ENCODE measurements at regions not wholly inside any gene's neighbourhood (a gene's known extent, or its start where the extent isn't known, plus 50 kb on each side); places are given as distances from the start of the nearest gene placed in this dataset.

DNA sequence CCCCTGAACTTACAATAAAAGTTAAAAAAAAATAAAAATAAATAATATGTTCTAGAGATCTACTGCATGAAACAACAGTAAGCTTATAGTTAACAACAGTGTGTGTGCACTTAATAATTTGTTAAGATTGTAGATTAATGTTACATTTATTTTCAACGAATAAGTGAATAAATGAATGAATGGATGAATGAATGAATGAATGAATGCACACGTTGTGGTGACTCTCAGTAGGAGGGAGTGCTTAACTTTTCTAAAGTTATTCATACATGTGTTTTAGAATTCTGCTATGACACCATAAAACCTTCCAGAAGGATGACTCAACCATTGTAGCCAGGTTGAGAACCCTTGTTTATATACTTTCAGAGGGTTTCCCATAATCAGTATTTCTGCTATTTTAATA, 1269.4 kb upstream of the CDH6 start (continued):
- TF ChIP-seq, protein P1, sequence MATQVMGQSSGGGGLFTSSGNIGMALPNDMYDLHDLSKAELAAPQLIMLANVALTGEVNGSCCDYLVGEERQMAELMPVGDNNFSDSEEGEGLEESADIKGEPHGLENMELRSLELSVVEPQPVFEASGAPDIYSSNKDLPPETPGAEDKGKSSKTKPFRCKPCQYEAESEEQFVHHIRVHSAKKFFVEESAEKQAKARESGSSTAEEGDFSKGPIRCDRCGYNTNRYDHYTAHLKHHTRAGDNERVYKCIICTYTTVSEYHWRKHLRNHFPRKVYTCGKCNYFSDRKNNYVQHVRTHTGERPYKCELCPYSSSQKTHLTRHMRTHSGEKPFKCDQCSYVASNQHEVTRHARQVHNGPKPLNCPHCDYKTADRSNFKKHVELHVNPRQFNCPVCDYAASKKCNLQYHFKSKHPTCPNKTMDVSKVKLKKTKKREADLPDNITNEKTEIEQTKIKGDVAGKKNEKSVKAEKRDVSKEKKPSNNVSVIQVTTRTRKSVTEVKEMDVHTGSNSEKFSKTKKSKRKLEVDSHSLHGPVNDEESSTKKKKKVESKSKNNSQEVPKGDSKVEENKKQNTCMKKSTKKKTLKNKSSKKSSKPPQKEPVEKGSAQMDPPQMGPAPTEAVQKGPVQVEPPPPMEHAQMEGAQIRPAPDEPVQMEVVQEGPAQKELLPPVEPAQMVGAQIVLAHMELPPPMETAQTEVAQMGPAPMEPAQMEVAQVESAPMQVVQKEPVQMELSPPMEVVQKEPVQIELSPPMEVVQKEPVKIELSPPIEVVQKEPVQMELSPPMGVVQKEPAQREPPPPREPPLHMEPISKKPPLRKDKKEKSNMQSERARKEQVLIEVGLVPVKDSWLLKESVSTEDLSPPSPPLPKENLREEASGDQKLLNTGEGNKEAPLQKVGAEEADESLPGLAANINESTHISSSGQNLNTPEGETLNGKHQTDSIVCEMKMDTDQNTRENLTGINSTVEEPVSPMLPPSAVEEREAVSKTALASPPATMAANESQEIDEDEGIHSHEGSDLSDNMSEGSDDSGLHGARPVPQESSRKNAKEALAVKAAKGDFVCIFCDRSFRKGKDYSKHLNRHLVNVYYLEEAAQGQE (IDR thresholded peaks at IDR 0.05; ENCODE audit: unreplicated experiment) = no peak
- TF ChIP-seq EZH2phosphoT487 (IDR thresholded peaks at IDR 0.05; ENCODE audit: unreplicated experiment) = no peak
- TF ChIP-seq, protein P2, sequence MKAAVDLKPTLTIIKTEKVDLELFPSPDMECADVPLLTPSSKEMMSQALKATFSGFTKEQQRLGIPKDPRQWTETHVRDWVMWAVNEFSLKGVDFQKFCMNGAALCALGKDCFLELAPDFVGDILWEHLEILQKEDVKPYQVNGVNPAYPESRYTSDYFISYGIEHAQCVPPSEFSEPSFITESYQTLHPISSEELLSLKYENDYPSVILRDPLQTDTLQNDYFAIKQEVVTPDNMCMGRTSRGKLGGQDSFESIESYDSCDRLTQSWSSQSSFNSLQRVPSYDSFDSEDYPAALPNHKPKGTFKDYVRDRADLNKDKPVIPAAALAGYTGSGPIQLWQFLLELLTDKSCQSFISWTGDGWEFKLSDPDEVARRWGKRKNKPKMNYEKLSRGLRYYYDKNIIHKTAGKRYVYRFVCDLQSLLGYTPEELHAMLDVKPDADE (IDR thresholded peaks at IDR 0.05) = no peak

DNA sequence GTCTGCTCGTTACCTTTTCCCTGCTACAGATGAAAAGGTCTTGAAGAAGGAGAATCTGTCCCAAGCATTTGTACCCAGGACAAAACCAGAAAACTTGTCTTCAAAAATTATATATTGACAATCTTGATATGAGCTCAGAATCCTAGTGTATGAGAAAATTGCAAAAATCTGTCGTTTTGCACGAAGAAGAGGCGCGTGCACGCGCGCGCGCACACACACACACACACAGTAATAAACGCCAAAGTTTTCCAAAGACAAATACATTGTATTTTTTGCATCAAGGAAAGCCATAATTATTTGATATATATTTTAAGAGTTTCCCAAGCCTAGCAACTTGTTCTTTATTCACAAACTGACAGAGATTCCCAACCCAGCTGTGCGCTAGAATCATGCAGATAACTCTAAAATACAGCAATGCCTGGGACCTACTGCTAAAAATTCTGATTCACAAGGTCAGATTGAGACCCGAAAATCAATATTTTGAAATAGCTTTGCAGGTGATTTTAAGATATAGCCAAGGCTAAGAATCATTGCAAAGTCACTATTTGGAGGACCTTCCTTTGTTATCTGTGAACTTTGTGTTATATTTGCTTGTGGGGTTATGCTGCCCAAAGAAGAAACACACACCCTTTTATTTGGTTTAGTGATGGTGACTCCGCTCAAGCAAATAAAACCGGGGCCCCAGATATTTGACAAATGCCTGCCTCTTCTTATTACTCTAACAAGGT, 1287.7 kb upstream of the CDH6 start:
- Histone ChIP-seq H3F3A (replicated peaks; ENCODE audit: low read depth) (no peaks in the 10 kb centered on the region), H3K4me2 (no peak overlapping the region), H3K4me1 (ENCODE audit: insufficient read depth) (no peaks in the 10 kb centered on the region), H3K9me2 (ENCODE audit: insufficient read depth) (no peaks in the 10 kb centered on the region; the same call in 1 of the 2 replicates), H3K4me3 (no peak overlapping the region), H3K27ac (ENCODE audit: low read depth) (no peak overlapping the region), H3K79me2 (replicated peaks; ENCODE audit: insufficient read depth) (no peaks in the 10 kb centered on the region), H2AFZ (peak overlapping the region; percentile 38; the same call in 1 of the 2 replicates), H3K27me3 (ENCODE audit: insufficient read depth) (no peaks in the 10 kb centered on the region), H3K36me3 (ENCODE audit: insufficient read depth) (no peaks in the 10 kb centered on the region), H4K20me1 (replicated peaks; ENCODE audit: insufficient read depth) (no peaks in the 10 kb centered on the region)
- H3K9me3 Mint-ChIP-seq = peaks cover 5% of the 10 kb centered on the region; the same call in 1 of the 3 replicates
- no peaks in the 10 kb centered on the region for H3K27me3 Mint-ChIP-seq (ENCODE audit: insufficient read depth, low read depth, poor library complexity)
- no peak overlapping the region for H3K4me3 Mint-ChIP-seq
- H3K36me3 Mint-ChIP-seq (ENCODE audit: low read depth) = no peaks in the 10 kb centered on the region; the same call in 2 of the 3 replicates
- H3K4me1 Mint-ChIP-seq = no peaks in the 10 kb centered on the region
- no peak for ATAC-seq
- no peak for DNase-seq (ENCODE audit: low spot score)
- no peak overlapping the region for H3K27ac Mint-ChIP-seq
- no peak for TF ChIP-seq EZH2phosphoT487 (IDR thresholded peaks at IDR 0.05; ENCODE audit: unreplicated experiment)
- TF ChIP-seq, protein P1 (IDR thresholded peaks at IDR 0.05; ENCODE audit: unreplicated experiment) = no peak
- no peak for TF ChIP-seq EZH2 (IDR thresholded peaks at IDR 0.05; ENCODE audit: low read depth, unreplicated experiment)
- no peak for TF ChIP-seq CREB1 (CRISPR knock-in tag; IDR thresholded peaks at IDR 0.05; ENCODE audit: low read depth)
- TF ChIP-seq STAT1 (IDR thresholded peaks at IDR 0.05; ENCODE audit: unreplicated experiment) = no peak
- TF ChIP-seq NANOG (IDR thresholded peaks at IDR 0.05; ENCODE audit: borderline replicate concordance) = no peak
- TF ChIP-seq, protein P3, sequence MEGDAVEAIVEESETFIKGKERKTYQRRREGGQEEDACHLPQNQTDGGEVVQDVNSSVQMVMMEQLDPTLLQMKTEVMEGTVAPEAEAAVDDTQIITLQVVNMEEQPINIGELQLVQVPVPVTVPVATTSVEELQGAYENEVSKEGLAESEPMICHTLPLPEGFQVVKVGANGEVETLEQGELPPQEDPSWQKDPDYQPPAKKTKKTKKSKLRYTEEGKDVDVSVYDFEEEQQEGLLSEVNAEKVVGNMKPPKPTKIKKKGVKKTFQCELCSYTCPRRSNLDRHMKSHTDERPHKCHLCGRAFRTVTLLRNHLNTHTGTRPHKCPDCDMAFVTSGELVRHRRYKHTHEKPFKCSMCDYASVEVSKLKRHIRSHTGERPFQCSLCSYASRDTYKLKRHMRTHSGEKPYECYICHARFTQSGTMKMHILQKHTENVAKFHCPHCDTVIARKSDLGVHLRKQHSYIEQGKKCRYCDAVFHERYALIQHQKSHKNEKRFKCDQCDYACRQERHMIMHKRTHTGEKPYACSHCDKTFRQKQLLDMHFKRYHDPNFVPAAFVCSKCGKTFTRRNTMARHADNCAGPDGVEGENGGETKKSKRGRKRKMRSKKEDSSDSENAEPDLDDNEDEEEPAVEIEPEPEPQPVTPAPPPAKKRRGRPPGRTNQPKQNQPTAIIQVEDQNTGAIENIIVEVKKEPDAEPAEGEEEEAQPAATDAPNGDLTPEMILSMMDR (conservative IDR thresholded peaks at IDR 0.05; ENCODE audit: low read depth in 2 of 2) = no peak
- no peak for TF ChIP-seq POLR2AphosphoS5 (IDR thresholded peaks at IDR 0.05; ENCODE audit: low read depth)
- TF ChIP-seq, protein P2 (IDR thresholded peaks at IDR 0.05) = no peak
- TF ChIP-seq ZNF114 (CRISPR knock-in tag; IDR thresholded peaks at IDR 0.05) = no peak
- TF ChIP-seq JUNB (IDR thresholded peaks at IDR 0.05; ENCODE audit: unreplicated experiment) = no peak

Data from GM23338 (cell line).